ENCODE measurements at regions not wholly inside any gene's neighbourhood (a gene's known extent, or its start where the extent isn't known, plus 50 kb on each side); places are given as distances from the start of the nearest gene placed in this dataset.
"Not testable (repeated sequence)": the region's sequence is repeated elsewhere in the genome, so short reads cannot be mapped to it uniquely, and the experiment has no call there.

GRCh38 chr16:31734265-31734664 is 139.3 kb upstream of the ZNF267 start:
- DNase-seq (ENCODE audit: low read depth in 3 of 3, low spot score in 1 of 3), result no peak

- not testable (repeated sequence) for DNase-seq (ENCODE audit: low read depth in 3 of 3, low spot score in 1 of 3)
Measured at GRCh38 chr16:31745098-31745497, 128.5 kb upstream of the ZNF267 start.

GRCh38 chr16:31745900-31746299 is 127.7 kb upstream of the ZNF267 start:
- no peak for DNase-seq (ENCODE audit: low read depth in 3 of 3, low spot score in 1 of 3)

- DNase-seq (ENCODE audit: low read depth in 3 of 3, low spot score in 1 of 3), result no peak
Measured at GRCh38 chr16:31754998-31755615, 118.5 kb upstream of the ZNF267 start.

GRCh38 chr16:31764103-31764502 is 109.5 kb upstream of the ZNF267 start:
- DNase-seq (ENCODE audit: low read depth in 3 of 3, low spot score in 1 of 3), result no peak

GRCh38 chr16:31767267-31767666 is 106.3 kb upstream of the ZNF267 start:
- DNase-seq (ENCODE audit: low read depth in 3 of 3, low spot score in 1 of 3), result no peak

- no peak for DNase-seq (ENCODE audit: low read depth in 3 of 3, low spot score in 1 of 3)
Measured at GRCh38 chr16:31780342-31780741, 93.3 kb upstream of the ZNF267 start.

GRCh38 chr16:31785126-31785525 is 88.5 kb upstream of the ZNF267 start:
- DNase-seq (ENCODE audit: low read depth in 3 of 3, low spot score in 1 of 3), result no peak

- no peak for DNase-seq (ENCODE audit: low read depth in 3 of 3, low spot score in 1 of 3)
Measured at GRCh38 chr16:31807086-31807485, 66.5 kb upstream of the ZNF267 start.

GRCh38 chr16:31810863-31811262 is 62.7 kb upstream of the ZNF267 start:
- DNase-seq (ENCODE audit: low read depth in 3 of 3, low spot score in 1 of 3), result no peak

GRCh38 chr16:31816141-31816540 is 57.5 kb upstream of the ZNF267 start:
- not testable (repeated sequence) for DNase-seq (ENCODE audit: low read depth in 3 of 3, low spot score in 1 of 3)

GRCh38 chr16:31819386-31819785 is 54.2 kb upstream of the ZNF267 start:
- DNase-seq (ENCODE audit: low read depth in 3 of 3, low spot score in 1 of 3), result no peak

GRCh38 chr16:31819948-31820347 is 53.7 kb upstream of the ZNF267 start:
- DNase-seq (ENCODE audit: low read depth in 3 of 3, low spot score in 1 of 3), result no peak
